WTC11 (cell line): ENCODE measurements at regions not wholly inside any gene's neighbourhood (a gene's known extent, or its start where the extent isn't known, plus 50 kb on each side); places are given as distances from the start of the nearest gene placed in this dataset.

Experiments used
- CTCF ChIP-seq: fragments of 200-600 bp; IDR thresholded peaks from 2 replicates; pipeline ENCODE4 v1.8.0; 2022; ENCODE audit warnings: antibody characterized with exemption
- ESRRA ChIP-seq: sonication (generic); formaldehyde crosslinking; IDR thresholded peaks from 2 replicates; pipeline ENCODE4 v1.8.1; 2022; ENCODE audit warnings: mild to moderate bottlenecking, missing genetic modification reagents, borderline replicate concordance
- ETV6 ChIP-seq: sonication (generic); formaldehyde crosslinking; IDR thresholded peaks from 2 replicates; pipeline ENCODE4 v1.8.1; 2022; ENCODE audit warnings: mild to moderate bottlenecking, missing genetic modification reagents
- NR3C1 ChIP-seq: sonication (generic); formaldehyde crosslinking; conservative IDR thresholded peaks from 2 replicates; pipeline ENCODE4 v1.8.1; 2023; ENCODE audit warnings: low read depth, mild to moderate bottlenecking, missing genetic modification reagents
- SP1 ChIP-seq: sonication (generic); formaldehyde crosslinking; conservative IDR thresholded peaks from 2 replicates; pipeline ENCODE4 v1.8.1; 2022; ENCODE audit warnings: missing genetic modification reagents
- ZMAT4 ChIP-seq: fragments of 250-450 bp; sonication (Bioruptor Pico); IDR thresholded peaks from 2 replicates; pipeline ENCODE4 v1.9.0; 2021; ENCODE audit warnings: mild to moderate bottlenecking
- TF ChIP-seq, protein P1 (sequence below): sonication (generic); formaldehyde crosslinking; IDR thresholded peaks from 2 replicates; pipeline ENCODE4 v1.8.1; 2023; ENCODE audit warnings: mild to moderate bottlenecking, missing genetic modification reagents, moderate library complexity

DNA sequence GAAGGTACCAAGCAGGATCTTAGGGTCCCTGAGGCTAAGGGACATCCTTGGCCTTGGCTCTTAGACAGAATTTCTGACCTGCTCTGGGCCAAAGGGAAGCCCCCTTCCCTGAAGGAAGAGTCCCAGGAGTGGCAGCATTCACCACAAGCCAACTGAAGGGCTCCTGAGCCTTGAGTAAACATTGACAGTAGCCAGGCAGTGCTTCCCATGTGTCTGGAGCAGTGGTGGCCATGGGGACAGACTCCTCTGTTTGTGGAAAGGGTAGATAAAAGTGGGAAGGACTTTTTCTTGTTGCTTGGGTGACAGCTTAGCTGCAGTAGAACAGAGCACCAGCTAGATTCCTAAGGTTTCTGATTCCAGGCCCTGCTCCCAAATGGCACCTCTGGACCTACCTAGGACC lies 61.4 kb upstream of the VLDLR start:
- TF ChIP-seq ZMAT4 (no peak), CTCF (no peak), ESRRA (CRISPR knock-in tag) (no peak), SP1 (no peak), NR3C1 (no peak), ETV6 (CRISPR knock-in tag) (no peak)
- TF ChIP-seq, protein P1, sequence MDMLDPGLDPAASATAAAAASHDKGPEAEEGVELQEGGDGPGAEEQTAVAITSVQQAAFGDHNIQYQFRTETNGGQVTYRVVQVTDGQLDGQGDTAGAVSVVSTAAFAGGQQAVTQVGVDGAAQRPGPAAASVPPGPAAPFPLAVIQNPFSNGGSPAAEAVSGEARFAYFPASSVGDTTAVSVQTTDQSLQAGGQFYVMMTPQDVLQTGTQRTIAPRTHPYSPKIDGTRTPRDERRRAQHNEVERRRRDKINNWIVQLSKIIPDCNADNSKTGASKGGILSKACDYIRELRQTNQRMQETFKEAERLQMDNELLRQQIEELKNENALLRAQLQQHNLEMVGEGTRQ: no peak
